ENCODE measurements at regions not wholly inside any gene's neighbourhood (a gene's known extent, or its start where the extent isn't known, plus 50 kb on each side); places are given as distances from the start of the nearest gene placed in this dataset.
"Not testable (repeated sequence)": the region's sequence is repeated elsewhere in the genome, so short reads cannot be mapped to it uniquely, and the experiment has no call there.

DNA sequence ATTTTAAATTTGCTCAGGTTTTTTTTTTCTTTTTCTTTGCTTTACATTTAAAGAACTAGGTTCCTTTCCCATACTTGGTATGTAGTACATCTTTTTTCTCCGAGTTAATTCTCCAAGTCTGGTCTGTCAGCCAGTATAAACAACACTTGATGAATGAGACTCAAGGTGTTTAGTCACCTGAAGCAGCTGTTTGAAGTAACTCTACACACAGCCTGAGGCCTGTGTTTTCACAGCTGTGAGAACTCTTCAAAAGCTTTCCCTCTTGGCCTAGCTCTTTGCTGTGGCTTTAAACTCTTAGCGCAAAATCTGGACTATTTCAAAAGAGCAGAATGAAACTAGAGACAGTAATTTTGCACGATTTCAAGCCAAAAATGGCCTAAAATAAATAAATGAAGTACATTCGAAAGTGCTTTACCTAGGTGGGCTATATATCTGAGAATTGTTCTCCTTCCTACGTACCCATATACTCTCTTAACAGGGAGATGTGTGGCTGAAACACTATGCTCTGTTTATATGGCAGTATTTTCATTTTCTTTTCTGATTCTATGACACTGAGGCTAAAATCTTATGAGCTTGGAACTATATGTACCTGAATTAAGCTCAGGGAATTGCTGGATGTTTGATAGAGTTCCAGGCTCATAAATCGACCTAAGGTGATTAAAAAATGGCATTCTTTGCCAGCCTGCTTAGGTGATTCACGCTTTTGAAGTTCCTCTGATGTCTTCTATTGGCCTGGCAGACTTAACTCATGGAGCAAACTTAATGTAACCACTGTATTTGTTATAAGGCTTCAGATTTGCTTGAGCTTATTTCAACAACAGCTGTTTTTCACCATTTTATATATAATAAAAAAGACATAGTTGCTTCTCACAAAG is 1044.1 kb upstream of the ZEB2 start:
- no peak for DNase-seq

DNA sequence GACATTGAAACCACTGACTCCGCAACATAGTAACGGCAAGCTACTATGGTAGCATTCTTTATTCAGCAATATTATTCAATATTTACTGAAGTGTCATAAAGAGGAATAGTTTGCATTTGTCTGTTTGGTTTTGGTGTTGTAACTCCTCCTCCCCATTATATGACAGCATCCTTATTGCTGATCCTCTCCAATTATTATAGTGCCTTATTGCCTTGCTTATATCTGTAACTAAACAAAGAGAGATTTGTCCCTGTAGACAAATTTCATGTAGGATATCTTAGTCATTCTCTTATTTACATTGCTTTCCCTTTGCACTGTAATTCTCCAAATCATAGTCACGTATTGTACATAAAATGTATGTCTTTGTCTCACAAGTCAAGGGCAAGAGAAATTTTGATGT is 1041.2 kb upstream of the ZEB2 start:
- no peak for DNase-seq

DNA sequence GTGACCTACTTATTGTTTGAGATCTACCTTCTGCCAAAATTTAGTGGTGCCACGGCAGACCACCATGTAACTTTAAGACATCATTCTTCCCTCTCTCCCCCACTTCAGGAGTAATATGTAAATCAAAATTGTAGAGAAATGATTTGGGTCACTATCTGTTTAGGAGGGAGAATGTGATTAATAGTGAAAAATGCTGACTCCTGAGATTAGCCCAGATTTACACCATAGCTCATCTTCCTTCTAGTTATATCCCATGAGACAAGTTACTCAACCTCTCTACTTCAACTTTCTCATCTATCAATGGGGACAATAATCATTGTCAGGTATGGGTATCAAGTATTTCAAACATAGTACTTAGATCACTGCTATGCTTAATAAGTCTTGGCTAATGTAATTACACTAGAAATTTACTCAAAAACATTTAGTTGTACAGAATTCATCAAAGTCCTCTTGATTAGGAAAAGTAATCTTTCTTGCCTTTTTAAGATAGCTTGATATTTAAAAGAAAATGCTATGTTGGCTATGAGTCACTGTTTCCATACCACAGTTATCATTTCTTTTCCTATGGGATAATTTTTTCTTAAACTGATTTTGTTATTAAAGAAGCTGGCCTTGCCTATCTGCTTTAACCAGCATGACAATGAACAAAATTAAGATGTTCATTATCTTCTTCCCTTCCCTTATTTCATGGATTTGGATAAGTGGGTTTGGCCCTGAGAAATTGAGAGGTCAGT is 1038.9 kb upstream of the ZEB2 start:
- no peak for DNase-seq

DNA sequence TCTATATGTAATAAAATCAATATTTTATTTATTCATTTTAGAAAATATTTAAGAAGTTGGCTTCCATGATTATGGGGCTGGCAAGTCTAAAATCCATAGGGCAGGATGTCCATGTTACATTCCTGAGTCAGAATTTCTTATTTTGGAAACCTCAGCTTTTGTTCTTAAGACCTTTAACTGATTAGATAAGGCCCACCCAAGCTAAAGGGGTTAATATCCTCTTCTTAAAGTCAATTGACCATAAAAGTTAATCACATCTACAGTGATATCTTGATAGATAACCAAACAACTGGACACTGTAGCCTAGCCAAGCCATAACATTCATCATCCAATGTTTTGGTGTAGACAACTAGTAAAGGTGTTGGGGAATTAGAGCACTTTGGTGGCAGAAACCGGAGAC is 1035.4 kb upstream of the ZEB2 start:
- DNase-seq = no peak

DNA sequence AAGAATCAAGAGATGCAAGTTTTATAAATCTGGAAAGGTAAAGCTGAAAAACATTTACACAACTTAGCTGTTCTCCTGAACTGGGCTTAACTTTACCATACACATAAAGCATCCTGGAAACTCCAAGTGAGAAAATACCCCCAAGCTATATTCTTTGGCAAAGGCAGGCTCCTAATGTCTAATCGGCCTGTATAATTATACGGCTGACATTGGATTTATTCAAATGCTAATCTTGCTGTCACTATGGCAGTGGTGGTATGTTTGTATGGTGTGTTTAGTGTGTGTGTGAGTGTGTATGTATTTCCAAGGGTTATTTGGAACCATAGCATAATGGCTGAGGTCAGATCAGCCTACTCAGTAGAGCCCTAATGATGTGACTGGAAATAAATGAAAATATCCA is 1031.8 kb upstream of the ZEB2 start:
- no peak for DNase-seq

DNA sequence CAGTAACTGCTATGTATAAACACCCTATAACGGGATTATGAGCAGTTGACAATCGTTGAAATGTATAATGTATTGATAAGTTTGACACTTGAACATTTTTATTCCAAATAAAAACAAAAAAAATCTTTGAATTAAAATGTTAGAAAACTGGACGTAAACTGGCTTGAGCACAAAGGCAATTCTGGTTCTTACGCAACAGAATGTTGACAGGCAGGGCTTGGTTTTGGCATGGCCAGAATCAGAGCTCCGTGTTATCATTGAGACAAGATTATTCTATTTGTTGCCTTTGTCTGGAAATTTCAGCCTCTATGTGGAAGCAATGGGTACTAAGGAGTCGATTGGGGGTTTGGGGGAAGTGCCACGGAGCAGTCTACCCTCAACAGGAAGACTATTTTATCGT is 1028.6 kb upstream of the ZEB2 start:
- DNase-seq = no peak

DNA sequence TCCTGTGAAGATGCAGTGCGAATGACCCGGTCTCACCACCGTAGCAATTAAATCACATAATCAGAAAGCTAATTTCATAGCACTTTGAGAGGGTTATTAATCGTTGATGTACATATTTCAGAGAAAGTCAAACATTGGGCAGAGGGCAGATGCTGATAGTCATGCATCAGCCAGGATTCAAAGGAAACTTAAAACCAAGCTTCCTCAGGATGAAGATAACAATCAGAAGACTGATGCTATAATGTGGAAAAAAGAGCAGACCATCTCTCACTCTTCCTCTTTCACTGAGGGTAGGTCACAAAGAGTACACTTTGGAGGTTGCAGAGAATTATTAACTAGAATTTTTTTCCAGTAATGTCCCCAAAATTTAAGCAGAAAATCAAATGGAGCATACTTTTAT is 1027.7 kb upstream of the ZEB2 start:
- DNase-seq = no peak

DNA sequence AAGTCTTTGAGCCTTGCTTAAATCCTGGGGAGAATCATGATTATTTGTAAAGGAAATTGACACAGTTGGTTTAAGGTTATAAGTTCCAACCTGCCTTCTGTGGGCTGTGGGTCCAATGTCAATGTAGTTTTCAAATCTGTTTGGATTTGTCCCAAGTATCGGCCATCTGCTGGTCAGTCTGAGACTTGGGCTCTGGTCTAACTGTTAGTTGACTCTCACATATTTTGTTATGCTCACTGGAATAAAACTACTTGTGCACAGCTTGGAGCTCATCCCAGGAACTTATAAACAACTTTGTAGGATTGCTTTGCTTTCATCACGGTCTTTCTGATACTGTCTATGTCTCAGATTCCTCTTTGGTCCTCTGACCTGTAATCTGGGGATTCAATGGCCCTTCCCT is 1026.2 kb upstream of the ZEB2 start:
- no peak for DNase-seq

DNA sequence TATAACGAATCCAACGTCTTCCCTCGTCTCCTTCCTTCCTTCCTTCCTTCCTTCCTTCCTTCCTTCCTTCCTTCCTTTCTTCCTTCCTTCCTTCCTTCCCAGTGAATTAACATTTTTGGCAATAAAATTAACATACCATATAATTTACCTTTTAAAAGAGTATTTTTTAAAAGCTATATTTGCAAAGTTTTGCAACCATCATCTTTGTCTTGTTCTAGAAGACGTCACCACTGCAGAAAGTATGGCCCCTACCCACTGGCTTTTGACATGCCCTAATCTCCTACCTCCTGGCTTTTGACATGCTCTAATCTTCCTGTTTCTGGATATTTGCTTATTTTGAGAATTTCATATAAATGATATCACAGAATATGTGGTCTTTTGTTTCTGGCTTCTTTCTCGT is 1023.9 kb upstream of the ZEB2 start:
- no peak for DNase-seq

DNA sequence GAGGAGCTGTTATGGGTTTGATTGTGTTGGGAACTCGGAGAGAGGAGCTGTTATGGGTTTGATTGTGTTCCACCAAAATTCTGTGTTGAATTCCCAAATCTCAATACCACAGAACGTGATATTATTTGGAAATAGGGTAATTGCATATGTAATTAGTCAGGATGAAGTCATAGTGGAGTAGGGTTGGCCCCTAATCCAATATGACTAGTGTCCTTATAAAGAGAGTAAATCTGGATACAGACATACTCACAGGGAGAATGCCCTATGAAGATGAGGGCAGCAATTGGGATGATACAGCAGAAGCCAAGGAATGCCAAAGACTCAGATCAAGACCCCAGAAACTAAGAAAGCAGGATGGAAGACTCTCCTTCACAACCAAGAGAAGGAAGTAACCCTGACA is 1023.2 kb upstream of the ZEB2 start:
- no peak for DNase-seq

DNA sequence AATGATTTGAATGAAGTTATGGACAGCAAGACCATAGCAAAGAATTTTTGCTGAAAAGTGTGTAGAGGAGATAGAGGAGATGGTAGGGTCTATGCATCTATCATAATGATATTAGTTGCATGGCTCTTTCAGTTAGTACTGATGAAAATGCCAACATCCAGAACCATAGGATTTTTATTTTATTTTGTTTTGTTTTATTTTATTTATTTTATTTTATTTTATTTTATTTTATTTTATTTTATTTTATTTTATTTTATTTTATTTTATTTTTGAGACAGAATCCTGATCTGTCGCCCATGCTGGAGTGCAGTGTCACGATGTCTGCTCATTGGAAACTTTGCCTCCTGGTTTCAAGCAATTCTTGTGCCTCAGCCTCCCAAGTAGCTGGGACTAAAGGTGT is 1021.1 kb upstream of the ZEB2 start:
- no peak for DNase-seq

DNA sequence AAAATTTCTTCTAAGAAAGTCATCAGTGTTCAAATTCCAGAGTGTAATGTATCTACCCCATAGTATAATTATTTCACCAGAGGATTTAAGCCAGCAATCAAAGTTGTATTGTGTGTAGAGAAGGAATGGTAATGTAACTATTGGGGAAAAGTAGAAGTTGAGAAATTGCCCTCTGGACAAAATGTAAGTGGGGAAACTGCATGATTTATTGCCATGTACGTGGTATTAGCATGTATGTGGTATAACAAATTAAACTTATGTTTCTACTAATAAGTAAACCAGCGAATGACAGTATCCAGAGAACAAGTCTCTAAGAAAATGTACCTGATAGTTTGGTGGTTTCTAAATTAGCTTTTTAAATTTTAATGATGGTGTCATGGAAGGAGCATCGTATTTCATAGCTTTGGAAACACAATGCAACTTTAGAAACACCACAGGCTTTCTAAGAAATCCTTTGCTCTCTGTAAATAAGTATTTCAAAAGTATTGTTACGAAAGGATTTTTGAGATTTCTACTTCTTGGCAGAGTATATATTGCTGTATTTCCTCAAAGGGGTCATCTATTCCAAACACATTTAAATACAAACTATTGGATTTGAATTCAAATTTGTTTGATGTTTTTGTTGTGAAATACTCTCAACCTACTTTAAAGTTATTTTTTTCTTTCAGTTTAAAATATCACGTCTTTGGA is 1018.9 kb upstream of the ZEB2 start:
- no peak for DNase-seq

DNA sequence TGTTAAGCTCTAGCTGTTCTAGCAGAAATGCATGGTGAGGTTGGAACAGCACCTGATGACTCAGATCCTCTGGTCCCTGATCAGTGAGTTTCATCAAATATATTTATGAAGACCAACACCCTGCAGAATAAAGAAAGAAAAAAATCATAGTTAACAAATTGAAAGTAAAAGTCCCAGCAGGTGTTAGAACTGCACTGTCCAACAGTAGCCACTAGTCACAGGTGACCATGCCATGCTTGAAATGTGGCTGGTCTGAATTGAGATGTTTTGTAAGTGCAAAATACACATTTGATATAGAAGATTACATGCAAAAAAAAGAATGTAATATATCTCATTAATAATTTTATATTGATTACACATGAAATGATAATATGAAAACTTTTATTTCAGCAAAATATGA is 1010.7 kb upstream of the ZEB2 start:
- DNase-seq = no peak

DNA sequence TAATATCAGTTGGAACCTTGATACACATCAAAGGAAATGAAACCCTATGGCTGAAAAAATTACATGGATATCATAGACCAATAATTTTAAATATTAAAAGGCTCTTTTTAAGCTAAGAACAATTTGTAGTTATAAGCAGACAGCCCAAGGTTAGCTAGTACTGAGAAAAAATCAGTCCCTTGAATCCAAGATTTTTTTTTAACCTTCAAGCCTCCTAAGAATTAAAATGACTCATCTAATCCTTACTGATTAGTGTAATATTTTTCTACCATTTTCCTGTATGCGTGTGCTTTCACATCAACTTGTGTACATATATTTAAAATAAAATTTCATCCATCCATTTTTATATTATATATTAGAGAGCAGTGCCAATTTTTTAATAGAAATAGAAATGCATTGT is 1004.9 kb upstream of the ZEB2 start:
- no peak for DNase-seq

DNA sequence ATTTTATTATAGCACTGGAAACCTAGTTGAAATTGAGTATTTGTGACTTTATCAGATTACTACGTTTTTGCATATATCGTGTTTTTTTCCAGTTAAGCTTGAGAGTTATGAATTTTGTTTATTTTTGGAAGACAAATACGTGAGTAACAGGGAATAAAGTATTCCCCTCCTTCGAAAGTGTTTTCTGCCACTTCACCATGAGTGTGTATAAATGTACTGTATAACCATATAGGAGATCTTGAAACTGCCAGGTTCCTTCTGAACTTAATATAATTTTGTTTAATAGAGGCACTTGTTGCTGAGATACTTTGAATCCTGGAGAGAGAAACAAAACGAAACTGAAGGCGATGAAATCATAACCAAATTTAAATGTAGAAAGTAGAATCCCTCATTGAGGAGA is 1004.4 kb upstream of the ZEB2 start:
- no peak for DNase-seq

DNA sequence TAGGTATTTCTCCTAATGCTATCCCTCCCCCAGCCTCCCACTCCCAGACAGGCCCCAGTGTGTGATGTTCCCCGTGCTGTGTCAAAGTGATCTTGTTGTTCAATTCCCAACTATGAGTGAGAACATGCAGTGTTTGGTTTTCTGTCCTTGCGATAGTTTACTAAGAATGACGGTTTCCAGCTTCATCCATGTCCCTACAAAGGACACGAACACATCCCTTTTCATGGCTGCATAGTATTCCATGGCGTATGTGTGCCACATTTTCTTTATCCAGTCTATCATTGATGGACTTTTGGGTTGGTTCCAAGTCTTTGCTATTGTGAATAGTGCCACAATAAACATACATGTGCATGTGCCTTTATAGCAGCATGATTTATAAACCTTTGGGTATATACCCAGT is 999.3 kb upstream of the ZEB2 start:
- not testable (repeated sequence) for DNase-seq

DNA sequence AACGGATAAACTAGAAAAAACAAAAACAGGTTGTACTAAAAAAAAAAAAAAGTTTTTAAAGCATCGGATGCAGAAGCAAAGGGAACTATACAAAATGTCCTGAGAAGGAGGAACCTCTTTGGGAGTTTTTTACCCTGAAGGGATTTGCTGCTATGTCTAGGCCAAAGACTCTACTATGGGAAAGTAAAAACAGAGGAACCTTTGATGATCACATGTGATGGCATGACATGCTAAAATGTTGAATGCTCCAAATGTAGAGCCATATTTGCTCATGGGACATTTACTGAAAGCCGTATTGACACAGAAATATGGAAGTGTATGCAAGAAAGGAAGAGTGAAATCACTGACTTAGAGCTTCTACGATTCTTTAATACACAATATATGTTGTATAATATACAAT is 992.0 kb upstream of the ZEB2 start:
- no peak for DNase-seq

DNA sequence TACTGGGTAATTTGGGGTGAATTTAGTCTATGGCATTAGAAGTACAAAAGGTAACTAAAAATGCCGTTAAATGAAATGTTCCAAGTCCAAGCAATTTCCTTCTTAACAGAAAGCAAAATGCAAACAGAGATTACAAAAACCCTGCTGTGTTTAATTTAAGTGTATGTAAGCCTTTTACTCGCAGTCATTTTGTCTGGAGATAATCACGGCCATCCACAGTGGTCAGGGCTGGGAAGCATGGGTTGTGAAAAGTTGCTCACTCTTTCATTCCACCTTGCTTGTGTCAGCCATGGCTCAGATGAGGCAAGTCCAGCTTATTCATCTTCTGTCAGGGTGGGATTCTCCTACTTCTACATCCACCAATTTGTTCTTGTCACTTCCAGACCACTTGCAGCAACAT is 983.6 kb upstream of the ZEB2 start:
- DNase-seq = no peak

DNA sequence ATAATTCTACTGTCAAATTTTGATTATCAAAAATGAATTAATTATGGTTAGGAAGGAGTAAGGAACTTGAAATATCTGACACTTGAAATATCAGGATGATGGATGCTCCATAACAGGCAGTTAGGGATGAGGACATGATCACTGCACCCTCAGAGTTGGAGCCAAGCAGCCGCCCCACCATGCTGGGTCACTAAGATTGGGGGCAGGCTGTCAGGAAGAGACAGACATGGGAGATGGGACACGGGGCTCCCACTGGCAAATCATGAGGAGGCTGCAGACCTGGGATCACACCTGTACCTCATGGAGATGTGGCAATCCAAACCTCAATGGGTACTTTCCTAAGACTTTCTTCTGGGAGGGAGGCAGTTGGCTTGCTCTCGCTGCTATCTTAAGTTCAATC is 982.0 kb upstream of the ZEB2 start:
- no peak for DNase-seq

DNA sequence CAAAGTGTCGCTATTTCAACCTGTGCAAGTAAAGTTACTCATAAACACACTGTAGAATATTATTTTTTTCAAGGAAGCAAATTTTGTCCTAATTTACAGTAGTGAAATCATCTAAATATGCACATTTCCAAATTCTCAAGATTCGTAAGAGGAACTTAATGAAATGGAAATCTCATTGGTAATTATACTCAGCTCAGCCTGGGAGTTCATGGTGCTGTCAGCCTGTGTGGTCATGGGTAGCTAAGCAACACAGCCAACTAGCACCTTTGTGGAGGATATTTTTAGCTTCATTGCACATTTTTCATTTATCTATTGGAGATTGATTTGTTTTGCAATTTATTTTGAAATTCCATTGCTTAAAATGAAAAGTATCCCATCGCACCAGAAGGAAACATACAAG is 975.7 kb upstream of the ZEB2 start:
- DNase-seq = no peak

DNA sequence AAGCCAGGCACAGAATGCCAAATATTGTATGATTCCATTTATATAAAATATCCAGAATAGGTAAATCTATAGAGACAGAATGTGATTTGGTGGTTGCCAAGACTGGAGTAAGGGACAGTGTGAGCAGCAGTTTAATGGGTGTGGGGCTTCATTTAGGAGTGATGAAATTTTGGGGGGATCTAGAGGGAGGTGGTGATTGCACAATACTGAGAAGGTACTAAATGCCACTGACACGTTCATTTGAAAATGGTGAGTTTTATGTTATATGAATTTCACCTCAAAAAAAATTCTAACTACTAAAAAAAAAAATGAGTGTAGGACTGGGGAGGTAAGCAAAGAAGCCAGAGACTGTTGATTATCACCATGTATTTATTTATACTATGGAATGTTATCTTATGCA is 974.5 kb upstream of the ZEB2 start:
- no peak for DNase-seq

DNA sequence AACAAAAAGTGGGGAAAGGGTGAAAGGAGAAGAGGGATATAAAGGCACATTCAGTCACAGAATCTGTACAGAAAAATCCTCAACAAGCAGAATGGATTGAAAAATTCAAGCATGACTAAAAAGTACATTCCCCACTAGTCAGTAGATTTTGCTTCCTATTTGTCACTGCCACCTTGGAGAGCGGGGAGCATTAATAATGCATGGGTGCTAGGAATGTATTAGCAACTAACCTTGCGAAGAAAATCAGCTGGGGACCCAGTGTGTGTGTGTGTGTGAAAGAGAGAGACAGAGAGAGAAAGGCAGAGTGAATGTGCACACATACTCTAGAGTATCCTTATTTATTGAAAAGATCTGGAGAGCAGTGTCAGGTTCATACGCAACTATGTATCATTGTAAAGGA is 968.7 kb upstream of the ZEB2 start:
- no peak for DNase-seq

DNA sequence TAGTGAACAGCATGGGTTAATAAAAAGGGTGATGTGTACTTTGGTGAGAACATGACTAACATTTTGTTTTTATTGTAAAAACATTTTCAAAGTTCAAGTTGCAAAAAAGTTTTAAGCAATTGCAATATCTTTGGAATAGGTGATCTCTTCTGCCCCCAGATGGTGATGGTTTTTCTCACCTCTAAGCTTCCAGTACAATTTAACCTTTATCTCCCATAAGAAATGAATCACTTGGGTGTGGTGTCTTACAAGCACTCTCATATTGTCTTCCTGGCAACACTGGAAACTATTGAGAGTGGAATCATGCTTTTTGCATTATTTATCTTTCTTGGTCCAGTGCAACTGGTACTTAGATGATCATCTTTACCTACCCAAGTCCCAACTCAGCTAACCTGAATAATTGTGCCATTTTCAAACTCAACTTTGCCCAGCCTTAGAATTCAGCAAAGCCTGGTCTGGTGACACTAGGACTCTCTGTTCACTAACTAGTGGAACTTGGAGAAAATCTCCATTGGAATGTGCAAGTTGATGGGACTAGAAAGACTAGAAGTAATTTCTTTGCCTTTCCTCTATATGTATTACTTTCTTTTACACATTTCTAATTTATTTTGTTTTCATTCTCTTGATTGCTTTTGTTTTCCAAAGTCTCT is 964.7 kb upstream of the ZEB2 start:
- no peak for DNase-seq

DNA sequence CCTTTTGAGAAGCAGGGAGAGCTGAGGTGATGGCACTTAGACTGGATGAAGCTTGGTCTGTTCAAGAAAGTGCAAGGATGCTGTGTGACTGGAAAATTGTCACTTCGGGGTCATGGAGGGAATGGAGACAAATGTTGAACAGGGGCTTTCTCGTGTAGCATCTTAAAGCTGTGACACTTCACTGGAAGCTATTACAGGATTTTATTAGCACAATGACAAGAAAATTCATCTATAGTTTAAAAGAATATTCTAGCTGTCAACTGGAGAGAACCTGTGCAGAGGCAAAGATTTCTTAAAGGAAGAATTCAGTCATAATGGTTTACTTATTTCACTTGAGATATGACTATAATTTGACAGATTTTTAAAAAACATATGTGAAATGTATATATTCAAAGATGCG is 963.9 kb upstream of the ZEB2 start:
- no peak for DNase-seq

Data from activated gamma-delta T cell treated with Interleukin-2 at 50 U/mL for 16 hours (primary cell).